Prostate gland (tissue), 2 donors: ENCODE measurements at regions not wholly inside any gene's neighbourhood (a gene's known extent, or its start where the extent isn't known, plus 50 kb on each side); places are given as distances from the start of the nearest gene placed in this dataset.

ENCODE experiments used
- DNase-seq: peaks from one replicate; pipeline ENCODE4 v3.0.0-alpha.2; 2019; ENCODE audit warnings: low spot score
- H3K27ac ChIP-seq, 2 donors: fragments of 200-600 bp; sonication (generic); 2 replicates each; pipeline ENCODE4 v1.5.1; 2017 to 2019
- H3K27me3 ChIP-seq: fragments of 200-600 bp; sonication (generic); replicated peaks from 2 replicates; pipeline ENCODE4 v1.5.1; 2019; ENCODE audit not compliant: insufficient read depth
- H3K36me3 ChIP-seq, 2 donors: fragments of 200-600 bp; sonication (generic); 1 replicate in 1 of 2; 2 replicates in 1 of 2; pipeline versions ENCODE4 v1.5.1 to v1.8.1; 2017 to 2019
- H3K4me1 ChIP-seq: fragments of 200-600 bp; sonication (generic); replicated peaks from 2 replicates; pipeline ENCODE4 v1.5.1; 2019
- H3K4me3 ChIP-seq, 2 donors: fragments of 200-600 bp; sonication (generic); 2 replicates each; pipeline ENCODE4 v1.5.1; 2017 to 2019
- H3K9me3 ChIP-seq: fragments of 200-600 bp; sonication (generic); 2 replicates; pipeline ENCODE4 v1.5.1; 2017
- CTCF ChIP-seq, 4 experiments: fragments of 200-600 bp in 2 of 4; fragments of 450-650 bp in 2 of 4; sonication (generic) in 2 of 4; IDR thresholded peaks; 1 replicate in 3 of 4; 2 replicates in 1 of 4; pipeline ENCODE4 v1.5.1; 2016 to 2019; ENCODE audit warnings: antibody characterized with exemption in 4 of 4, mild to moderate bottlenecking in 2 of 4, moderate library complexity in 2 of 4
- POLR2A ChIP-seq: fragments of 450-650 bp; IDR thresholded peaks from one replicate; pipeline ENCODE4 v1.6.1; 2016; ENCODE audit warnings: antibody characterized with exemption, mild to moderate bottlenecking
- POLR2AphosphoS5 ChIP-seq: sonication (generic); formaldehyde crosslinking; IDR thresholded peaks from one replicate; pipeline ENCODE4 v1.6.1; 2017; ENCODE audit warnings: antibody characterized with exemption
- WGBS: methylation state at CpG from one replicate; pipeline ENCODE4 v1.1.5; 2018; 5-methylcytosine and 5-hydroxymethylcytosine counted together
- intact Hi-C: fragments of 100-400 bp; cut with DNase I; formaldehyde crosslinking; loops from one replicate; pipeline ENCODE4 v1.14.2; 2022

DNA sequence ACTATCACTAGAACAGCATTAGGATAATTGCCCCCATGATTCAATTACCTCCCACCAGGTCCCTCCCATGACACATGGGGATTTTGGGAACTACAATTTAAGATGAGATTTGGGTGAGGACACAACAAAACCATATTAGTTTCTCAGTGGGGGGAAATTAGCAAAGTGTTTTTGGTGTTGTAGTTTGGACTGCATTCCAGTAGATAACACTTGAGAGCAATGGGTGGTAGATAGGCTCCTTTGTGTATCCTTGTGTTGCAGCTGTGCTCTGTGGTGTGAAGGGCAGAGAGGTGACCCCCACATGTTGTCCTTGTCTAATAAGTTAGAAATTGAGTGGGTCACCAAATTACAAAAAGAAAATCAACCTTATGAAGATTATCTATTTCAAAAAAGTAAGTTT is 223.8 kb downstream of the SATB1 start:
- Histone ChIP-seq H3K4me3 (no peak overlapping the region), H3K27me3 (no peaks in the 10 kb centered on the region), H3K27ac (no peak overlapping the region), H3K4me1 (no peaks in the 10 kb centered on the region), H3K9me3 (no peaks in the 10 kb centered on the region), H3K36me3 (no peaks in the 10 kb centered on the region)
- TF ChIP-seq POLR2A = no peak
- TF ChIP-seq POLR2AphosphoS5 = no peak
- TF ChIP-seq CTCF (IDR thresholded peaks at IDR 0.05) = no peak
- intact Hi-C loops = no loop called here
- DNase-seq = no peak

DNA sequence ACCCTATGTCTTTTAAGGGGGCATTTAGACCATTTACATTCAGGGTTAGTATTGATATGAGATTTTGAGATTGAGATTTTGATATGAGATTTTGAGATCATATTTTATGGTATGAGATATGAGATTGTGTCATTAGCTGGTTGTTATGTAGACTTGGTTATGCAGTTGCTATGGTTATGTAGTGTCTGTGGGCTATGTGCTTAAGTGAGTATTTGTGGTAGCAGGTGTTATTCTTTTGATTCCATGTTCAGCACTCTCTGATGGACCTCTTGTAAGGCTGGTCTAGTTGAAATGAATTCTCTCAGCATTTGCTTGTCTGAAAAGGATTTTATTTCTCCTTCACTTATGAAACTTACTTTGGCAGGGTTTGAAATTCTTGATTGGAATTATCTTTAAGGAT is 225.4 kb downstream of the SATB1 start:
- Histone ChIP-seq H3K9me3 (no peaks in the 10 kb centered on the region), H3K27ac (no peak overlapping the region), H3K4me3 (no peak overlapping the region), H3K4me1 (no peaks in the 10 kb centered on the region), H3K27me3 (no peaks in the 10 kb centered on the region), H3K36me3 (no peaks in the 10 kb centered on the region)
- no peak for TF ChIP-seq POLR2AphosphoS5
- no peak for DNase-seq
- intact Hi-C loops = no loop called here

- no peak for TF ChIP-seq POLR2AphosphoS5
- TF ChIP-seq POLR2A = no peak
- TF ChIP-seq CTCF (IDR thresholded peaks at IDR 0.05) = no peak
- intact Hi-C loops = no loop called here
Observed at GRCh38 chr3:18195836-18196235, 229.3 kb downstream of the SATB1 start.

GRCh38 chr3:18194431-18194830 is 230.7 kb downstream of the SATB1 start:
- no peak for DNase-seq
- WGBS = 62% methylated on average over 4 of the region's 4 CpGs
- TF ChIP-seq POLR2A = no peak
- TF ChIP-seq CTCF (IDR thresholded peaks at IDR 0.05) = no peak
- TF ChIP-seq POLR2AphosphoS5 = no peak
- no peaks in the 10 kb centered on the region for H3K4me1 ChIP-seq
- no peaks in the 10 kb centered on the region for H3K27me3 ChIP-seq
- H3K4me3 ChIP-seq = no peak overlapping the region
- H3K27ac ChIP-seq = no peak overlapping the region
- intact Hi-C loops = no loop called here
- no peaks in the 10 kb centered on the region for H3K9me3 ChIP-seq
- H3K36me3 ChIP-seq = no peaks in the 10 kb centered on the region

More at GRCh38 chr3:18195836-18196235, 229.3 kb downstream of the SATB1 start:
- Histone ChIP-seq H3K36me3 (no peaks in the 10 kb centered on the region), H3K4me3 (no peak overlapping the region), H3K27ac (no peak overlapping the region), H3K9me3 (no peaks in the 10 kb centered on the region), H3K27me3 (no peaks in the 10 kb centered on the region), H3K4me1 (no peaks in the 10 kb centered on the region)
- no peak for DNase-seq

DNA sequence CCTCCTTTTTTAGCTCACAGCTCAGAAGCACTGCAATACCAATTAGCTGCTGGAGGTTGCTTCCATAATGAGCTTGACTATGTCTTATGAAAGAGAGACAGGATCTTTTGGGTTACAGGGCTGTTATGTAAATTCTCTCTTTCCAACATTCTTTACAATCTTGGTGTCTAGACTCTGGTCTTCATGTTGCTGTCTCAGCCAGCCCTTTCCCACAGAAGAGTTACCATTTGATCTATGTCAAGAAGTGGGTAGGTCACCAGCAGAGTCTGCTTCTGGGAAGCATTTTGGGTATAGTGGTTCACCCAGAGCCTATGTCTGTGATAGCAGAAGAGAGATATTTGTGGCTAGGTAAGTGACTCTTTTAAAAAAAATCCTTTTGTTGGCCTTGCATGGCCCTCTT is 234.5 kb downstream of the SATB1 start:
- Histone ChIP-seq H3K27ac (no peak overlapping the region), H3K36me3 (no peaks in the 10 kb centered on the region), H3K9me3 (no peaks in the 10 kb centered on the region), H3K4me3 (no peak overlapping the region), H3K27me3 (no peaks in the 10 kb centered on the region), H3K4me1 (no peaks in the 10 kb centered on the region)
- TF ChIP-seq POLR2A (no peak), CTCF (IDR thresholded peaks at IDR 0.05) (no peak), POLR2AphosphoS5 (no peak)
- intact Hi-C loops = no loop called here
- DNase-seq = no peak
